T-cell (primary cell): ENCODE measurements at regions not wholly inside any gene's neighbourhood (a gene's known extent, or its start where the extent isn't known, plus 50 kb on each side); places are given as distances from the start of the nearest gene placed in this dataset.
"Not testable (repeated sequence)": the region's sequence is repeated elsewhere in the genome, so short reads cannot be mapped to it uniquely, and the experiment has no call there.

Experiments used
- ATAC-seq, 4 experiments: fragments of 200-7000 bp in 3 of 4; fragments of 150-1000 bp in 1 of 4; cut with Tn5 transposase; replicated peaks in 1 of 4; 1 replicate in 3 of 4; 2 replicates in 1 of 4; pipeline ENCODE4 v1.10.0; 2021; ENCODE audit warnings: moderate library complexity in 3 of 4, mild to moderate bottlenecking in 2 of 4, moderate number of reproducible peaks in 1 of 4
- CTCF ChIA-PET, 2 donors: fragments of 300-600 bp; sonication (Branson Sonifier 250); formaldehyde crosslinking; loops; one replicate each; lab custom pipeline; 2022; ENCODE audit warnings: antibody characterized with exemption in 2 of 2; lab: Charles Lee
- POLR2A ChIA-PET, 2 donors: fragments of 300-600 bp; sonication (Branson Sonifier 250); formaldehyde crosslinking; loops; one replicate each; lab custom pipeline; 2022; ENCODE audit warnings: antibody characterized with exemption in 2 of 2; lab: Charles Lee
- DNase-seq, 35 experiments: peaks; one replicate each; pipeline versions ENCODE4 v3.0.0 to v3.0.0-alpha.2; 2013 to 2023
- H3K27ac ChIP-seq: one replicate; pipeline ENCODE4 v1.5.1; 2013; ENCODE audit warnings: low read length
- H3K27me3 ChIP-seq, 2 experiments: replicated peaks in 1 of 2; 1 replicate in 1 of 2; 2 replicates in 1 of 2; pipeline versions ENCODE4 v1.6.1 to v1.7.0; 2013; ENCODE audit warnings: low read length in 1 of 2, mixed read lengths in 1 of 2; ENCODE audit not compliant: control insufficient read depth in 2 of 2, insufficient read depth in 2 of 2; ENCODE audit errors: extremely low read depth in 1 of 2
- H3K36me3 ChIP-seq, 2 donors: 1 replicate in 1 of 2; 2 replicates in 1 of 2; pipeline versions ENCODE4 v1.6.1 to v1.7.0; 2013; ENCODE audit warnings: low read length in 1 of 2; ENCODE audit not compliant: control insufficient read depth in 2 of 2, insufficient read depth in 1 of 2; ENCODE audit errors: extremely low read depth in 1 of 2
- H3K4me1 ChIP-seq, 2 experiments: 1 replicate in 1 of 2; 2 replicates in 1 of 2; pipeline versions ENCODE4 v1.6.1 to v1.7.0; 2013; ENCODE audit warnings: low read length in 2 of 2, mixed read lengths in 1 of 2; ENCODE audit not compliant: insufficient read depth in 2 of 2, control insufficient read depth in 1 of 2; ENCODE audit errors: extremely low read depth in 1 of 2
- H3K4me3 ChIP-seq, 2 donors: 1 replicate in 1 of 2; 2 replicates in 1 of 2; pipeline versions ENCODE4 v1.5.1 to v1.7.0; 2013; ENCODE audit warnings: mild to moderate bottlenecking in 2 of 2, low read length in 1 of 2, moderate library complexity in 1 of 2; ENCODE audit not compliant: control insufficient read depth in 1 of 2; ENCODE audit errors: extremely low read depth in 1 of 2
- H3K9me3 ChIP-seq: 2 replicates; pipeline ENCODE4 v1.7.0; 2013
- H3K27ac Mint-ChIP-seq, 2 donors: one replicate each; pipeline ENCODE4 v1.8.0; 2020 to 2021; ENCODE audit warnings: mild to moderate bottlenecking in 2 of 2, mixed read lengths in 2 of 2
- H3K27me3 Mint-ChIP-seq, 2 donors: one replicate each; pipeline ENCODE4 v1.8.0; 2021 to 2022; ENCODE audit warnings: mixed read lengths in 2 of 2
- H3K36me3 Mint-ChIP-seq: one replicate; pipeline ENCODE4 v1.8.0; 2021; ENCODE audit warnings: mixed read lengths
- H3K4me1 Mint-ChIP-seq, 3 donors: one replicate each; pipeline ENCODE4 v1.8.0; 2020 to 2022; ENCODE audit warnings: mixed read lengths in 3 of 3, mild to moderate bottlenecking in 1 of 3
- H3K4me3 Mint-ChIP-seq, 3 donors: one replicate each; pipeline ENCODE4 v1.8.0; 2020 to 2022; ENCODE audit warnings: mild to moderate bottlenecking in 3 of 3, mixed read lengths in 3 of 3, moderate library complexity in 3 of 3
- H3K9me3 Mint-ChIP-seq, 3 donors: one replicate each; pipeline ENCODE4 v1.8.0; 2020 to 2022; ENCODE audit warnings: mixed read lengths in 3 of 3
- WGBS: methylation state at CpG from one replicate; pipeline ENCODE4 v1.1.5; 2013; ENCODE audit warnings: missing lambda C conversion rate; ENCODE audit not compliant: insufficient coverage; 5-methylcytosine and 5-hydroxymethylcytosine counted together

DNA sequence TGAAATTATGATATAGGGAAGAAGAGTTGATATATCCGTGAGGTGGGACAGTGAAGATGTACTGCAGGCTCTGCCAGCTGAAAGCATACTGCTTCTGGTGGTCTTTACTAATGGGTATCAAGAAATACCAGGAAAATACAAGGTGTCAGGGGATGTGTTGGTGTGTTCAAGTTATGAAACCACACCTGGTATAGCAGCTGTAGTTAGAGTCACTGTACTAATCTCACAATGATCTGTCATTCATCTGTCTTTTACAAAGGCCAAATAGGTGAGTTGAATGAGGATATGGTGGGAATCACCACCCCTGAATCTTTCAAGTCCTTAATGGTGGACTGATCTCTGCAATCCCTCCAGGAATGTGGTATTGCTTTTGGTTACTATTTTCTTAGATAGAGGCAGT, 152.7 kb downstream of the NFKBIZ start:
- CTCF ChIA-PET, result interaction anchor here in 1 of 2 donors (0.6 kb wide), 1 partner anchor 573 kb away, joined by 4 read pairs; no protein-coding TSS in a partner anchor
- POLR2A ChIA-PET, result no interaction called here
- peaks cover 6 to 17% (median 12%) of the 10 kb centered on the region in 3 donors for H3K4me1 Mint-ChIP-seq
- ATAC-seq (no peak), DNase-seq (no peak)
- H3K27me3 Mint-ChIP-seq, result no peaks in the 10 kb centered on the region
- no peak overlapping the region for H3K4me3 Mint-ChIP-seq
- no peaks in the 10 kb centered on the region for H3K36me3 Mint-ChIP-seq
- H3K9me3 Mint-ChIP-seq, result no peaks in the 10 kb centered on the region
- Histone ChIP-seq H3K9me3 (no peaks in the 10 kb centered on the region), H3K4me3 (no peak overlapping the region), H3K36me3 (no peaks in the 10 kb centered on the region), H3K27ac (no peak overlapping the region), H3K27me3 (no peaks in the 10 kb centered on the region), H3K4me1 (no peaks in the 10 kb centered on the region)
- 100% methylated on average over 1 of the region's 1 CpG for WGBS
- no peak overlapping the region for H3K27ac Mint-ChIP-seq

DNA sequence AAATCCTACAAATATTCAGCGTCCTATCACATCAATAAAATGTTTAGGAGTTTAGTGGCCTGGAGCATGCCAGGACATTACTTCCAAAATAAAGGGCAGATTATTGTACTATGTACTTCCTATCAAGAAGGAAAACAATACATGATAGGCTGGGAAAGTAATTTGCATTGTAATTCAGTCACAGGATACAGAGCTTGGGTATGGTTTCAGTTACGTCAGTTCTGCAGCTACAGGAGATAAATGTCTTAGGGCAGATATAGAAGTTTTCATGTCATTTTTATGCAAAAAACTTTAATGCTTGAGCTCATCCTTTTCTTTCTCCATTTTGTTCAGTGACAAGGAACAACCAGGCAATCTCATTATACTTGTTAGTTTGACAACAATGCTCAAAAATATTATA, 155.2 kb downstream of the NFKBIZ start:
- no peaks in the 10 kb centered on the region for H3K27me3 ChIP-seq
- peaks cover 3% of the 10 kb centered on the region for H3K36me3 Mint-ChIP-seq
- peaks cover 0 to 4% (median 0%) of the 10 kb centered on the region in 3 donors for H3K9me3 Mint-ChIP-seq
- H3K27me3 Mint-ChIP-seq, result no peaks in the 10 kb centered on the region
- ChIA-PET POLR2A (interaction anchor here in 1 of 2 donors (0.6 kb wide), 1 partner anchor 15 kb away, joined by 3 read pairs; no protein-coding TSS in a partner anchor), CTCF (no interaction called here)
- no peaks in the 10 kb centered on the region for H3K36me3 ChIP-seq
- no peaks in the 10 kb centered on the region for H3K9me3 ChIP-seq
- no CpG with 5 or more reads among the region's 2 CpGs for WGBS
- no peak for ATAC-seq
- no peak overlapping the region for H3K27ac ChIP-seq
- H3K4me3 ChIP-seq, result no peak overlapping the region
- H3K4me1 Mint-ChIP-seq, result peaks cover under 1 to 12% (median 7%) of the 10 kb centered on the region in 3 donors
- H3K4me3 Mint-ChIP-seq, result no peak overlapping the region
- H3K4me1 ChIP-seq, result no peaks in the 10 kb centered on the region
- H3K27ac Mint-ChIP-seq, result no peak overlapping the region
- DNase-seq, result no peak

DNA sequence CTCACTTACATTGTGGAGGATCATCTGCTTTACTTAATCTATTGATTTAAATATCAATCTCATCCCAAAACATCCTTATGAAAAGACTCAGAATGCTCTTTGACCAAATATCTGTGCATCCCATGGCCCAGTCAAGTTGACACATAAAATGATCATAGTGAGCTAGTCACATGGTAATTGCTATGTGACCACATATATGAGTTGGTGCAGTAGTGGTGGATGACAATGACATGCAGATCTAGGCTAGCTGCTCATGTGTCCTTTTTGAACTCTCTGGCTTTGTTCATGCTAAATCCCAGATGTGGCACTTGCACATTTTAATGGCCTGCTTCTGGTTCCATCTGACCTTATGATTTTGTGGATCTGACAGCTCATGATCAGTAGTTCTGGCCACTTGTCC, 156.2 kb downstream of the NFKBIZ start:
- CTCF ChIA-PET, result no interaction called here
- Mint-ChIP-seq H3K9me3 (peaks cover 0 to 4% (median 0%) of the 10 kb centered on the region in 3 donors), H3K27ac (no peak overlapping the region), H3K27me3 (no peaks in the 10 kb centered on the region), H3K4me3 (no peak overlapping the region), H3K36me3 (peaks cover 3% of the 10 kb centered on the region), H3K4me1 (peaks cover 0 to 8% (median 4%) of the 10 kb centered on the region in 3 donors)
- no peak for DNase-seq
- Histone ChIP-seq H3K4me3 (no peak overlapping the region), H3K4me1 (no peaks in the 10 kb centered on the region), H3K27ac (no peak overlapping the region), H3K9me3 (no peaks in the 10 kb centered on the region), H3K27me3 (no peaks in the 10 kb centered on the region), H3K36me3 (no peaks in the 10 kb centered on the region)
- ATAC-seq, result no peak
- POLR2A ChIA-PET, result interaction anchor here in 1 of 2 donors (0.6 kb wide), 1 partner anchor 14 kb away, joined by 3 read pairs; no protein-coding TSS in a partner anchor

DNA sequence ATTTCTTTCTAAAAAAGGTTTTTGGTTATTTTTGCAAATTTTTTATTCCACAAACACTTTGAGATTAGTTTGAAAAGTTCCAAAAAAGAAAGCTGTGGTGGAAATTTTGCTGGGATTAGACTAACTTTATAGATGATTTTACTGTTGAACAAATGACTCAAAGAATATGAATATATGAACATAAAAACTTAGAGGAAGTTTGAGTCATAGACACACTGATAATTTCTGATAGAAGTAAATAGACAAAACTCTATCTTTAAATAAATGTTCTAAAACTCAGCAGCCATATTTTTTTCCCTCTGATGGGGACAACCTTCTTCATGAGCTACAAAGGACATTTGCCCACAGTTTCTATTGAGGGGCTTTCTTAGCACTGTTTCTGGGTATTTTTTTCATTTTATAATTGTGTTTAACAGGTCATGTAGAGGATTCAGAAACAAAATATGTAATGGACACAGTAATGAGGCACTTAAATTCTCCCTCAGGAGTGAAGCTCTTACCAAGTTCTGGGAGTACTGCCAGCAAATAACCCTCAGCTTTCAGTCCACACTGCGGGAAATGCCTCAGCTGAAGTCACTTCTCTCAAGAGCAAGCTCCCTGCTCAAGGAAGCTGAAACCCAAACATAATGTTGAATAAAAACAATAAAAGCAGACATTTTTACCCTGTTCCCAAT, 157.6 kb downstream of the NFKBIZ start:
- H3K27ac ChIP-seq, result no peak overlapping the region
- no peaks in the 10 kb centered on the region for H3K36me3 ChIP-seq
- Mint-ChIP-seq H3K27ac (no peak overlapping the region), H3K36me3 (peaks cover 3% of the 10 kb centered on the region), H3K4me3 (no peak overlapping the region), H3K4me1 (peaks cover 0 to 3% (median under 1%) of the 10 kb centered on the region in 3 donors), H3K9me3 (peaks cover 0 to 8% (median 0%) of the 10 kb centered on the region in 3 donors), H3K27me3 (no peaks in the 10 kb centered on the region)
- POLR2A ChIA-PET, result interaction anchor here (0.6 to 1.1 kb wide), 4 partner anchors 10 to 1719 kb away, joined by 3 to 10 read pairs (median 4); no protein-coding TSS in a partner anchor
- no peaks in the 10 kb centered on the region for H3K27me3 ChIP-seq
- no CpG with 5 or more reads among the region's 1 CpG for WGBS
- no peaks in the 10 kb centered on the region for H3K9me3 ChIP-seq
- DNase-seq (no peak), ATAC-seq (no peak)
- CTCF ChIA-PET, result interaction anchor here in 1 of 2 donors (0.8 kb wide), 2 partner anchors 9 to 30 kb away, joined by 3 read pairs; no protein-coding TSS in a partner anchor
- no peak overlapping the region for H3K4me3 ChIP-seq
- H3K4me1 ChIP-seq, result no peaks in the 10 kb centered on the region

DNA sequence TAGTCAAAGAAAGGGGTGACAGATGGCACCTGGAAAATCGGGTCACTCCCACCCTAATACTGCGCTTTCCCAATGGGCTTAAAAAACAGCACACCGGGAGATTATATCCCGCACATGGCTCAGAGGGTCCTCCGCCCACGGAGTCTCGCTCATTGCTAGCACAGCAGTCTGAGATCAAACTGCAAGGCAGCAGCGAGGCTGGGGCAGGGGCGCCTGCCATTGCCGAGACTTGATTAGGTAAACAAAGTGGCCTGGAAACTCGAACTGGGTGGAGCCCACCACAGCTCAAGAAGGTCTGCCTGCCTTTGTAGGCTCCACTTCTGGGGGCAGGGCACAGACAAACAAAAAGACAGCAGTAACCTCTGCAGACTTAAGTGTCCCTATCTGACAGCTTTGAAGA, 159.1 kb downstream of the NFKBIZ start:
- H3K27me3 ChIP-seq, H3K36me3 Mint-ChIP-seq, H3K9me3 Mint-ChIP-seq, CTCF ChIA-PET, H3K36me3 ChIP-seq, H3K4me3 ChIP-seq, H3K4me1 ChIP-seq, H3K9me3 ChIP-seq, H3K4me1 Mint-ChIP-seq, ATAC-seq, POLR2A ChIA-PET, H3K27ac ChIP-seq, H3K27me3 Mint-ChIP-seq, DNase-seq, H3K27ac Mint-ChIP-seq, H3K4me3 Mint-ChIP-seq: not testable (repeated sequence)
- 91% methylated on average over 8 of the region's 11 CpGs for WGBS

DNA sequence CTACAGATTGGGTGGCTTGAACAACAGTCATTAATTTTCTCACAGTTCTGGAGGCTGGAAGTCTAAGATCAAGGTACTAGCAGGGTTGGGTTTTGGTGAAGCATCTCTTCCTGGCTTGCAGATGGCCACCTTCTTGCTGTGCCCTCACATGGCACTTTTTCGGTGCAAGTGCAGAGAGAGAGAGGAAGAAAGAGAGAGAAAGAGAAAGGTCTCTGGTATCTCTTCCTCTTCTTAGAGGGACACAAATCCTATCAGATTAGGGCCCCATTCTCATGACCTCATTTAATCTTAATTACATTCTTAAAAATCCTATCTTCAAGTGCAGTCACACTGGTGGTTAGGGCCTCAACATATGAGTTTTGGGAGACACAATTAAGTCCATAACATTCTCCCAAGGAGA, 167.1 kb downstream of the NFKBIZ start:
- no CpG with 5 or more reads among the region's 1 CpG for WGBS
- no peaks in the 10 kb centered on the region for H3K27me3 Mint-ChIP-seq

More for the DNA sequence above, 167.1 kb downstream of the NFKBIZ start:
- ChIA-PET POLR2A (interaction anchor here in 1 of 2 donors (0.6 kb wide), 1 partner anchor 57 kb away, joined by 3 read pairs; no protein-coding TSS in a partner anchor), CTCF (no interaction called here)
- Mint-ChIP-seq H3K4me1 (peaks cover 17 to 27% (median 18%) of the 10 kb centered on the region in 3 donors), H3K36me3 (no peaks in the 10 kb centered on the region), H3K4me3 (no peak overlapping the region), H3K9me3 (peaks cover 3 to 14% (median 4%) of the 10 kb centered on the region in 3 donors), H3K27ac (no peak overlapping the region)
- peaks cover 2% of the 10 kb centered on the region for H3K9me3 ChIP-seq
- H3K36me3 ChIP-seq, result no peaks in the 10 kb centered on the region
- no peaks in the 10 kb centered on the region for H3K27me3 ChIP-seq
- no peak overlapping the region for H3K4me3 ChIP-seq
- H3K27ac ChIP-seq, result no peak overlapping the region
- no peak for DNase-seq
- H3K4me1 ChIP-seq, result peaks cover 0 to 6% of the 10 kb centered on the region in 2 experiments
- ATAC-seq, result no peak
